Neural cell (in vitro differentiated cells): ENCODE measurements at regions not wholly inside any gene's neighbourhood (a gene's known extent, or its start where the extent isn't known, plus 50 kb on each side); places are given as distances from the start of the nearest gene placed in this dataset.

ENCODE experiments used
- H2AFZ ChIP-seq: fragments of 200-600, 300-800 bp; sonication (generic), shearing (Covaris generic); 2 replicates; pipeline ENCODE4 v1.6.0; 2014; ENCODE audit warnings: low read depth, mild to moderate bottlenecking, antibody characterized with exemption, low read length, moderate library complexity
- H3F3A ChIP-seq: fragments of 200-600 bp; shearing (Covaris generic); 2 replicates; pipeline ENCODE4 v1.6.1; 2016; ENCODE audit warnings: mild to moderate bottlenecking, moderate library complexity, mixed read lengths, antibody characterized with exemption, low read length; ENCODE audit not compliant: insufficient read depth, poor library complexity, severe bottlenecking
- H3K27ac ChIP-seq: fragments of 200-600, 300-800 bp; sonication (generic), shearing (Covaris generic); 2 replicates; pipeline ENCODE4 v1.5.1; 2014; ENCODE audit warnings: mild to moderate bottlenecking, low read length, moderate library complexity
- H3K27me3 ChIP-seq: fragments of 300-800, 200-600 bp; sonication (generic), shearing (Covaris generic); 2 replicates; pipeline ENCODE4 v1.6.0; 2014; ENCODE audit warnings: mild to moderate bottlenecking, low read depth, low read length, moderate library complexity; ENCODE audit not compliant: insufficient read depth
- H3K36me3 ChIP-seq: fragments of 300-800, 200-600 bp; sonication (generic), shearing (Covaris generic); 2 replicates; pipeline ENCODE4 v1.5.1; 2014; ENCODE audit warnings: mild to moderate bottlenecking, antibody characterized with exemption, low read length, moderate library complexity; ENCODE audit not compliant: insufficient read depth
- H3K4me2 ChIP-seq: fragments of 300-800, 200-600 bp; sonication (generic), shearing (Covaris generic); 2 replicates; pipeline ENCODE4 v1.6.0; 2014; ENCODE audit warnings: mild to moderate bottlenecking, low read length
- H3K4me3 ChIP-seq: fragments of 300-800, 200-600 bp; sonication (generic), shearing (Covaris generic); 2 replicates; pipeline ENCODE4 v1.5.1; 2014; ENCODE audit warnings: mild to moderate bottlenecking, low read length, moderate library complexity
- H3K79me2 ChIP-seq: fragments of 200-600 bp; shearing (Covaris generic); replicated peaks from 2 replicates; pipeline ENCODE4 v1.6.0; 2014; ENCODE audit warnings: mild to moderate bottlenecking, low read length, moderate library complexity; ENCODE audit not compliant: insufficient read depth
- H3K9ac ChIP-seq: fragments of 300-800, 200-600 bp; sonication (generic), shearing (Covaris generic); 2 replicates; pipeline ENCODE4 v1.6.1; 2016; ENCODE audit warnings: mild to moderate bottlenecking, low read length, mixed read lengths
- H3K9me2 ChIP-seq: fragments of 200-600 bp; shearing (Covaris generic); 2 replicates; pipeline ENCODE4 v1.6.1; 2016; ENCODE audit warnings: mild to moderate bottlenecking, low read length, mixed read lengths; ENCODE audit not compliant: insufficient read depth
- H3K9me3 ChIP-seq: fragments of 200-600, 300-800 bp; sonication (generic), shearing (Covaris generic); 2 replicates; pipeline ENCODE4 v1.6.1; 2016; ENCODE audit warnings: mild to moderate bottlenecking, mixed run types, low read length, moderate library complexity, mixed read lengths
- H4K20me1 ChIP-seq: fragments of 200-600 bp; shearing (Covaris generic); 2 replicates; pipeline ENCODE4 v1.6.1; 2016; ENCODE audit warnings: mild to moderate bottlenecking, mixed run types; ENCODE audit not compliant: insufficient read depth
- CTCF ChIP-seq: fragments of 450-650 bp; IDR thresholded peaks from 2 replicates; pipeline ENCODE4 v1.5.1; 2014; ENCODE audit warnings: antibody characterized with exemption, mild to moderate bottlenecking, moderate library complexity; ENCODE audit not compliant: poor library complexity, severe bottlenecking
- EP300 ChIP-seq: fragments of 450-650 bp; conservative IDR thresholded peaks from 2 replicates; pipeline ENCODE4 v1.6.1; 2014; ENCODE audit warnings: antibody characterized with exemption, mild to moderate bottlenecking, moderate library complexity; ENCODE audit not compliant: poor library complexity, severe bottlenecking
- EZH2 ChIP-seq: fragments of 200-600, 300-800 bp; shearing (Covaris generic), sonication (generic); IDR thresholded peaks from 2 replicates; pipeline ENCODE4 v1.6.1; 2014; ENCODE audit warnings: antibody characterized with exemption, low read length, borderline replicate concordance, mild to moderate bottlenecking; ENCODE audit not compliant: insufficient read depth, poor library complexity, severe bottlenecking
- MXI1 ChIP-seq: fragments of 450-650 bp; conservative IDR thresholded peaks from 2 replicates; pipeline ENCODE4 v1.6.1; 2014; ENCODE audit warnings: antibody characterized with exemption, mild to moderate bottlenecking; ENCODE audit not compliant: poor library complexity, severe bottlenecking
- POLR2AphosphoS5 ChIP-seq: IDR thresholded peaks from 2 replicates; pipeline ENCODE4 v1.6.1; 2012
- RAD21 ChIP-seq: fragments of 450-650 bp; conservative IDR thresholded peaks from 2 replicates; pipeline ENCODE4 v1.6.1; 2014; ENCODE audit warnings: antibody characterized with exemption, mild to moderate bottlenecking, moderate library complexity
- SMC3 ChIP-seq: fragments of 450-650 bp; conservative IDR thresholded peaks from 2 replicates; pipeline ENCODE4 v1.6.1; 2014; ENCODE audit warnings: antibody characterized with exemption, mild to moderate bottlenecking, moderate library complexity; ENCODE audit not compliant: poor library complexity
- TAF1 ChIP-seq: IDR thresholded peaks from 2 replicates; pipeline ENCODE4 v1.6.1; 2012; ENCODE audit warnings: low read depth
- TF ChIP-seq, protein P1 (sequence below): IDR thresholded peaks from 2 replicates; pipeline ENCODE4 v1.6.1; 2012; ENCODE audit warnings: borderline replicate concordance

DNA sequence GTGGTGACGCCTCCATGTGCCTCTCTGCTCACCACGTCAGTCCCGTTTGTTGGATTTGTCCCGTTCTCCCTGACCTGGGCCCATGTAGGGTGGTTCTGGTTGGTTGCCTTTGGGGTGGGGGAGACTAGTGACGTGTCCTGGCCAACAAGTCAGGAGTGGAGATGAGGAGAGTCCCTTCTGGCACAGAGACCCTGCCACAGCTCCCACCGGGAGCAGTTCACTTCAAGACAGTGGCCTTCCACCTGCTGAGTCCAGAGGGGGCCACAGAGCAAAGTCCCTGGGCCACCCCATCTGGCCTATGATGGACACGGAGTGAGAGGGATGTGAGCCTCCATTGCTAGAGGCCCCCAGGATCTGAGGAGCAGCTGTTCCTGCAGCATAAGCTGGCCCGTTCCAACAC, 405.6 kb downstream of the TCERG1L start:
- TF ChIP-seq TAF1 (no peak), SMC3 (no peak), POLR2AphosphoS5 (no peak), EZH2 (no peak), EP300 (no peak), CTCF (no peak), MXI1 (no peak)
- TF ChIP-seq, protein P1, sequence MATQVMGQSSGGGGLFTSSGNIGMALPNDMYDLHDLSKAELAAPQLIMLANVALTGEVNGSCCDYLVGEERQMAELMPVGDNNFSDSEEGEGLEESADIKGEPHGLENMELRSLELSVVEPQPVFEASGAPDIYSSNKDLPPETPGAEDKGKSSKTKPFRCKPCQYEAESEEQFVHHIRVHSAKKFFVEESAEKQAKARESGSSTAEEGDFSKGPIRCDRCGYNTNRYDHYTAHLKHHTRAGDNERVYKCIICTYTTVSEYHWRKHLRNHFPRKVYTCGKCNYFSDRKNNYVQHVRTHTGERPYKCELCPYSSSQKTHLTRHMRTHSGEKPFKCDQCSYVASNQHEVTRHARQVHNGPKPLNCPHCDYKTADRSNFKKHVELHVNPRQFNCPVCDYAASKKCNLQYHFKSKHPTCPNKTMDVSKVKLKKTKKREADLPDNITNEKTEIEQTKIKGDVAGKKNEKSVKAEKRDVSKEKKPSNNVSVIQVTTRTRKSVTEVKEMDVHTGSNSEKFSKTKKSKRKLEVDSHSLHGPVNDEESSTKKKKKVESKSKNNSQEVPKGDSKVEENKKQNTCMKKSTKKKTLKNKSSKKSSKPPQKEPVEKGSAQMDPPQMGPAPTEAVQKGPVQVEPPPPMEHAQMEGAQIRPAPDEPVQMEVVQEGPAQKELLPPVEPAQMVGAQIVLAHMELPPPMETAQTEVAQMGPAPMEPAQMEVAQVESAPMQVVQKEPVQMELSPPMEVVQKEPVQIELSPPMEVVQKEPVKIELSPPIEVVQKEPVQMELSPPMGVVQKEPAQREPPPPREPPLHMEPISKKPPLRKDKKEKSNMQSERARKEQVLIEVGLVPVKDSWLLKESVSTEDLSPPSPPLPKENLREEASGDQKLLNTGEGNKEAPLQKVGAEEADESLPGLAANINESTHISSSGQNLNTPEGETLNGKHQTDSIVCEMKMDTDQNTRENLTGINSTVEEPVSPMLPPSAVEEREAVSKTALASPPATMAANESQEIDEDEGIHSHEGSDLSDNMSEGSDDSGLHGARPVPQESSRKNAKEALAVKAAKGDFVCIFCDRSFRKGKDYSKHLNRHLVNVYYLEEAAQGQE: no peak
- no peak overlapping the region for H3K27ac ChIP-seq
- no peaks in the 10 kb centered on the region for H4K20me1 ChIP-seq
- H3F3A ChIP-seq: no peaks in the 10 kb centered on the region
- no peaks in the 10 kb centered on the region for H3K36me3 ChIP-seq
- H3K9ac ChIP-seq: no peak overlapping the region
- no peaks in the 10 kb centered on the region for H3K9me3 ChIP-seq
- no peak overlapping the region for H2AFZ ChIP-seq
- H3K27me3 ChIP-seq: no peaks in the 10 kb centered on the region
- no peak overlapping the region for H3K4me3 ChIP-seq
- no peak overlapping the region for H3K4me2 ChIP-seq
- no peaks in the 10 kb centered on the region for H3K9me2 ChIP-seq
- H3K79me2 ChIP-seq: no peaks in the 10 kb centered on the region

- Histone ChIP-seq H3K9ac (no peak overlapping the region), H2AFZ (no peak overlapping the region), H3K4me2 (no peak overlapping the region), H3K27me3 (no peaks in the 10 kb centered on the region), H3K9me2 (no peaks in the 10 kb centered on the region), H3F3A (no peaks in the 10 kb centered on the region), H3K9me3 (no peaks in the 10 kb centered on the region), H3K27ac (no peak overlapping the region), H4K20me1 (no peaks in the 10 kb centered on the region), H3K79me2 (no peaks in the 10 kb centered on the region), H3K36me3 (no peaks in the 10 kb centered on the region), H3K4me3 (no peak overlapping the region)
- TF ChIP-seq MXI1: no peak
- no peak for TF ChIP-seq EZH2
- TF ChIP-seq TAF1: no peak
- TF ChIP-seq CTCF: no peak
- TF ChIP-seq SMC3: no peak
- TF ChIP-seq POLR2AphosphoS5: no peak
- TF ChIP-seq EP300: no peak
- TF ChIP-seq, protein P1: no peak
- no peak for TF ChIP-seq RAD21
These were observed 400.7 kb downstream of the TCERG1L start for GRCh38 chr10:130910848-130911247.
